Breast epithelium (tissue), 3 donors: ENCODE measurements at regions not wholly inside any gene's neighbourhood (a gene's known extent, or its start where the extent isn't known, plus 50 kb on each side); places are given as distances from the start of the nearest gene placed in this dataset.

Experiments used
- CTCF ChIP-seq, 3 donors: fragments of 450-650 bp; IDR thresholded peaks; one replicate each; pipeline ENCODE4 v1.5.1; 2016 to 2017; ENCODE audit warnings: antibody characterized with exemption in 3 of 3, mild to moderate bottlenecking in 3 of 3, moderate library complexity in 3 of 3
- POLR2A ChIP-seq: fragments of 450-650 bp; IDR thresholded peaks from one replicate; pipeline ENCODE4 v1.6.1; 2016; ENCODE audit warnings: antibody characterized with exemption, mild to moderate bottlenecking, moderate library complexity
- POLR2AphosphoS5 ChIP-seq, 3 donors: sonication (generic); formaldehyde crosslinking; IDR thresholded peaks; one replicate each; pipeline ENCODE4 v1.6.1; 2017; ENCODE audit warnings: antibody characterized with exemption in 3 of 3

GRCh38 chr22:48822278-48823233 lies 1005.1 kb downstream of the BRD1 start:
- no peak for TF ChIP-seq CTCF (IDR thresholded peaks at IDR 0.05)
- no peak for TF ChIP-seq POLR2A
- no peak for TF ChIP-seq POLR2AphosphoS5 (IDR thresholded peaks at IDR 0.05)
